ENCODE measurements at regions not wholly inside any gene's neighbourhood (a gene's known extent, or its start where the extent isn't known, plus 50 kb on each side); places are given as distances from the start of the nearest gene placed in this dataset.

- no peak for TF ChIP-seq CTCF (IDR thresholded peaks at IDR 0.05)
- TF ChIP-seq POLR2A (IDR thresholded peaks at IDR 0.05), result no peak
These were observed 214.3 kb upstream of the GRIA1 start for GRCh38 chr5:153276151-153276550.
